Esophagus muscularis mucosa (tissue), 4 donors: ENCODE measurements at regions not wholly inside any gene's neighbourhood (a gene's known extent, or its start where the extent isn't known, plus 50 kb on each side); places are given as distances from the start of the nearest gene placed in this dataset.

ENCODE experiments used
- DNase-seq: peaks from one replicate; pipeline ENCODE4 v3.0.0-alpha.2; 2017; ENCODE audit errors: extremely low spot score
- H3K27ac ChIP-seq, 4 donors: fragments of 200-600 bp; sonication (generic); replicated peaks in 1 of 4; 1 replicate in 3 of 4; 2 replicates in 1 of 4; pipeline ENCODE4 v1.5.1; 2016 to 2019; ENCODE audit warnings: mild to moderate bottlenecking in 1 of 4
- H3K27me3 ChIP-seq, 4 donors: fragments of 200-600 bp; sonication (generic); one replicate each; pipeline versions ENCODE4 v1.5.1 to v1.6.0; 2016 to 2019
- H3K36me3 ChIP-seq, 4 donors: fragments of 200-600 bp; sonication (generic); one replicate each; pipeline ENCODE4 v1.5.1; 2016 to 2019
- H3K4me1 ChIP-seq, 4 donors: fragments of 200-600 bp; sonication (generic); one replicate each; pipeline ENCODE4 v1.5.1; 2016 to 2019
- H3K4me3 ChIP-seq, 4 donors: fragments of 200-600 bp; sonication (generic); 1 replicate in 2 of 4; 2 replicates in 2 of 4; pipeline ENCODE4 v1.5.1; 2016 to 2019; ENCODE audit warnings: mild to moderate bottlenecking in 4 of 4, moderate library complexity in 1 of 4
- H3K9me3 ChIP-seq, 4 donors: fragments of 200-600 bp; sonication (generic); 1 replicate in 3 of 4; 2 replicates in 1 of 4; pipeline ENCODE4 v1.5.1; 2016 to 2019
- EP300 ChIP-seq: sonication (generic); formaldehyde crosslinking; IDR thresholded peaks from one replicate; pipeline ENCODE4 v1.6.1; 2017; ENCODE audit warnings: antibody characterized with exemption
- POLR2A ChIP-seq: fragments of 450-650 bp; IDR thresholded peaks from one replicate; pipeline ENCODE4 v1.6.1; 2017; ENCODE audit warnings: antibody characterized with exemption, moderate library complexity, mild to moderate bottlenecking, low read depth
- POLR2AphosphoS5 ChIP-seq, 2 donors: sonication (generic); formaldehyde crosslinking; IDR thresholded peaks; one replicate each; pipeline ENCODE4 v1.6.1; 2017; ENCODE audit warnings: antibody characterized with exemption in 2 of 2
- WGBS: methylation state at CpG from one replicate; pipeline ENCODE4 v1.1.5; 2018; 5-methylcytosine and 5-hydroxymethylcytosine counted together
- intact Hi-C: fragments of 100-400 bp; cut with DNase I; formaldehyde crosslinking; loops from one replicate; pipeline ENCODE4 v1.15.1; 2023
- TF ChIP-seq, protein P1 (sequence below), 3 experiments: fragments of 200-600 bp in 2 of 3; fragments of 450-650 bp in 1 of 3; sonication (generic) in 2 of 3; IDR thresholded peaks; one replicate each; pipeline ENCODE4 v1.5.1; 2017 to 2019; ENCODE audit warnings: antibody characterized with exemption in 3 of 3, mild to moderate bottlenecking in 2 of 3, moderate library complexity in 1 of 3

GRCh38 chr2:16062471-16063250, 122.3 kb downstream of the MYCN start:
- Histone ChIP-seq H3K27me3 (no peaks in the 10 kb centered on the region), H3K4me1 (no peaks in the 10 kb centered on the region), H3K9me3 (peaks cover 0 to 6% (median 2%) of the 10 kb centered on the region in 4 donors), H3K4me3 (no peak overlapping the region), H3K27ac (no peak overlapping the region), H3K36me3 (no peaks in the 10 kb centered on the region)
- 88% methylated on average over 1 of the region's 1 CpG for WGBS
- no peak for DNase-seq
- intact Hi-C loops, result no loop called here
- TF ChIP-seq EP300 (no peak), POLR2AphosphoS5 (IDR thresholded peaks at IDR 0.05) (no peak), POLR2A (no peak)
- TF ChIP-seq, protein P1, sequence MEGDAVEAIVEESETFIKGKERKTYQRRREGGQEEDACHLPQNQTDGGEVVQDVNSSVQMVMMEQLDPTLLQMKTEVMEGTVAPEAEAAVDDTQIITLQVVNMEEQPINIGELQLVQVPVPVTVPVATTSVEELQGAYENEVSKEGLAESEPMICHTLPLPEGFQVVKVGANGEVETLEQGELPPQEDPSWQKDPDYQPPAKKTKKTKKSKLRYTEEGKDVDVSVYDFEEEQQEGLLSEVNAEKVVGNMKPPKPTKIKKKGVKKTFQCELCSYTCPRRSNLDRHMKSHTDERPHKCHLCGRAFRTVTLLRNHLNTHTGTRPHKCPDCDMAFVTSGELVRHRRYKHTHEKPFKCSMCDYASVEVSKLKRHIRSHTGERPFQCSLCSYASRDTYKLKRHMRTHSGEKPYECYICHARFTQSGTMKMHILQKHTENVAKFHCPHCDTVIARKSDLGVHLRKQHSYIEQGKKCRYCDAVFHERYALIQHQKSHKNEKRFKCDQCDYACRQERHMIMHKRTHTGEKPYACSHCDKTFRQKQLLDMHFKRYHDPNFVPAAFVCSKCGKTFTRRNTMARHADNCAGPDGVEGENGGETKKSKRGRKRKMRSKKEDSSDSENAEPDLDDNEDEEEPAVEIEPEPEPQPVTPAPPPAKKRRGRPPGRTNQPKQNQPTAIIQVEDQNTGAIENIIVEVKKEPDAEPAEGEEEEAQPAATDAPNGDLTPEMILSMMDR (IDR thresholded peaks at IDR 0.05), result no peak

DNA sequence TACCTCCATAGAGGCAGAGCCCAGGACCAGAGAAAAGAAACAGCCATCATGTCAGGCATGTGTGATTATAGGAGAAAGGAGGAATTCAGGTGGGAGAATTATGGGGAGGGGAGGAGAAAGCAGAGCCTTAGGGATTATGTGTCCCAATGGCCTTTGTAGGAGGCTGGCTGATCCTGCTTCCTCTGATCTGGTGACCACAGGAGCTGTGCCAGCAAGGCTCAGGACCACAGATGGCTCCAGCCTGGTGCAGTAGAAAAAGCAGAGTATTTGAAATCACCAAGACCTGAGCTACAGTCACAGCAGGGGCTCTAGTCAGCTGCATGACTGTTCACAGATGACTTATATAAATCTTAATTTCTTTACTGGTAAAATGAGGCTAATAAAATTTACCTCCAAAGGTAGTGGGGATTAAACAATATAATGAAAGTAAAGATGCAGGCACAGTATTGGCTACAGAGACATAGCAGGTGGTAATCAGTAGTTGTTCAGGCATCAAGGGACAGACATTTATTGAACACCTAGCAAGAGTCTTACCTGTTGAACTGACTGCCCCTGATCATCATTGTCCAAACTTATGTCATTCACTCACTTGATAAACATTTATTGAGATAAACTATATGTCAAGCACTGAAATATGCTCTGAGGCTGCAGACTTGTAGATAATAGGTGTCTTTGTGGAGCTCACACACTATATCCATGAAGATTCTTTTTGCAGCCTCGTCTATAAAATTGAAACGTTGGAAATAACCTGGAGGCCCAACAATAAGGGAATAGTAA, 121.3 kb downstream of the MYCN start:
- no peak overlapping the region for H3K27ac ChIP-seq
- no peaks in the 10 kb centered on the region for H3K4me1 ChIP-seq
- no peak overlapping the region for H3K4me3 ChIP-seq
- H3K36me3 ChIP-seq, result no peaks in the 10 kb centered on the region
- 66% methylated on average over 2 of the region's 2 CpGs for WGBS
- intact Hi-C loops, result no loop called here
- TF ChIP-seq, protein P1 (IDR thresholded peaks at IDR 0.05), result no peak
- TF ChIP-seq EP300 (no peak), POLR2A (no peak), POLR2AphosphoS5 (IDR thresholded peaks at IDR 0.05) (no peak)
- no peaks in the 10 kb centered on the region for H3K27me3 ChIP-seq
- DNase-seq, result no peak
- peaks cover 0 to 6% (median 2%) of the 10 kb centered on the region in 4 donors for H3K9me3 ChIP-seq

DNA sequence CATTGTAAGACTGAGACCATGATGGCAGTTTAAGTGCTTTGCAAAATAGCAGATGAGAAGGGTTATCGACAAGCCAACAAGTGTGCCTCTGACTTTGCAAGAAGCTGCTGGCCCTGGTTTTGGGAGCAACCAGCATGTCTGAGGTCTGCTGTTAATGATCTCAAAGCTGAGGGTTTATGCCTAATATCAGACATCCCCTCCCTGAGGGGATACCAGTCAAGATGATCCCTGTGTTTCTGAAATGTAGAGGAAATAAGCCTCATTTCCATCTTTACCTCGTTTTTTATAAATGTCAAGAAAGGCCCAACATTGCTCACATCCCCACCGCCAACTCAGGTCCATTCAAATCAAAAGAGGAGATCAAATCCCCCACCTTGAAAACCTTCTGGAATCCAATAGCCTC, 120.6 kb downstream of the MYCN start:
- intact Hi-C loops, result no loop called here
- WGBS, result 83% methylated on average over 3 of the region's 3 CpGs
- no peak overlapping the region for H3K4me3 ChIP-seq

GRCh38 chr2:16060125-16060935, 120.0 kb downstream of the MYCN start:
- Histone ChIP-seq H3K4me3 (no peak overlapping the region), H3K27ac (no peak overlapping the region), H3K9me3 (peaks cover 0 to 6% (median 2%) of the 10 kb centered on the region in 4 donors), H3K27me3 (no peaks in the 10 kb centered on the region), H3K36me3 (no peaks in the 10 kb centered on the region), H3K4me1 (peaks cover 11 to 12% (median 11%) of the 10 kb centered on the region in 4 donors)
- no peak for DNase-seq
- no peak for TF ChIP-seq POLR2AphosphoS5 (IDR thresholded peaks at IDR 0.05)
- TF ChIP-seq POLR2A, result no peak
- TF ChIP-seq EP300, result no peak
- TF ChIP-seq, protein P1 (IDR thresholded peaks at IDR 0.05), result no peak
- intact Hi-C loops, result no loop called here
- 83% methylated on average over 3 of the region's 3 CpGs for WGBS

More for the DNA sequence above, 120.6 kb downstream of the MYCN start:
- H3K36me3 ChIP-seq, result no peaks in the 10 kb centered on the region
- H3K27ac ChIP-seq, result no peak overlapping the region
- no peaks in the 10 kb centered on the region for H3K27me3 ChIP-seq
- peaks cover 0 to 6% (median 2%) of the 10 kb centered on the region in 4 donors for H3K9me3 ChIP-seq
- H3K4me1 ChIP-seq, result peaks cover 5 to 6% (median 5%) of the 10 kb centered on the region in 4 donors
- TF ChIP-seq, protein P1 (IDR thresholded peaks at IDR 0.05), result no peak
- TF ChIP-seq EP300, result no peak
- no peak for TF ChIP-seq POLR2AphosphoS5 (IDR thresholded peaks at IDR 0.05)
- TF ChIP-seq POLR2A, result no peak
- no peak for DNase-seq
